SK-N-SH (cell line): ENCODE measurements at regions not wholly inside any gene's neighbourhood (a gene's known extent, or its start where the extent isn't known, plus 50 kb on each side); places are given as distances from the start of the nearest gene placed in this dataset.

Experiments
- CTCF ChIA-PET: fragments of 300-600, 350-600 bp; formaldehyde crosslinking; extraction: SDS; loops from one replicate; lab custom pipeline; 2021; lab: Yijun Ruan, JAX
- POLR2A ChIA-PET: fragments of 350-600 bp; sonication (Branson Sonifier 250); formaldehyde crosslinking; extraction: SDS; loops from one replicate; lab custom pipeline; 2020; ENCODE audit warnings: antibody characterized with exemption, inconsistent platforms; lab: Yijun Ruan, JAX
- DNase-seq: peaks from one replicate; pipeline ENCODE4 v3.0.0; 2012
- H2AFZ ChIP-seq: fragments of 200-600 bp; sonication (generic); 2 replicates; pipeline ENCODE4 v1.8.1; 2016; ENCODE audit warnings: antibody characterized with exemption, mild to moderate bottlenecking, low read depth
- H3F3A ChIP-seq: fragments of 200-600 bp; sonication (generic); replicated peaks from 2 replicates; pipeline ENCODE3; 2016; ENCODE audit warnings: antibody characterized with exemption, mild to moderate bottlenecking; ENCODE audit not compliant: insufficient read depth
- H3K27ac ChIP-seq, 2 experiments: fragments of 200-500 bp in 1 of 2; fragments of 200-600 bp in 1 of 2; sonication (Bioruptor generic) in 1 of 2; sonication (generic), shearing (Covaris generic) in 1 of 2; 2 replicates each; pipeline versions ENCODE4 v1.5.1 to v1.6.1; 2014 to 2016; ENCODE audit warnings: low read depth in 2 of 2, inconsistent platforms in 1 of 2, low read length in 1 of 2, mild to moderate bottlenecking in 1 of 2, mixed read lengths in 1 of 2
- H3K27me3 ChIP-seq: fragments of 200-600 bp; sonication (generic), shearing (Covaris generic); 2 replicates; pipeline ENCODE4 v1.6.1; 2016; ENCODE audit warnings: mixed run types; ENCODE audit not compliant: insufficient read depth
- H3K36me3 ChIP-seq, 2 experiments: fragments of 200-500 bp in 1 of 2; fragments of 200-600 bp in 1 of 2; sonication (Bioruptor generic) in 1 of 2; sonication (generic) in 1 of 2; replicated peaks in 1 of 2; 2 replicates each; pipeline versions ENCODE3 to v1.5.1; 2014 to 2016; ENCODE audit warnings: low read length in 1 of 2, mild to moderate bottlenecking in 1 of 2; ENCODE audit not compliant: insufficient read depth in 2 of 2, control insufficient read depth in 1 of 2
- H3K4me1 ChIP-seq, 2 experiments: fragments of 200-500 bp in 1 of 2; fragments of 200-600 bp in 1 of 2; sonication (Bioruptor generic) in 1 of 2; sonication (generic), shearing (Covaris generic) in 1 of 2; 2 replicates each; pipeline versions ENCODE4 v1.5.1 to v1.6.1; 2014 to 2016; ENCODE audit warnings: low read depth in 1 of 2, low read length in 1 of 2, mixed run types in 1 of 2; ENCODE audit not compliant: insufficient read depth in 2 of 2, control insufficient read depth in 1 of 2
- H3K4me2 ChIP-seq: fragments of 200-600 bp; sonication (generic), shearing (Covaris generic); 2 replicates; pipeline ENCODE4 v1.6.1; 2017; ENCODE audit warnings: mixed run types
- H3K4me3 ChIP-seq, 2 experiments: fragments of 200-500 bp in 1 of 2; fragments of 200-600 bp in 1 of 2; sonication (Bioruptor generic) in 1 of 2; sonication (generic), shearing (Covaris generic) in 1 of 2; 2 replicates each; pipeline versions ENCODE4 v1.5.1 to v1.8.1; 2014 to 2016; ENCODE audit warnings: low read depth in 2 of 2, inconsistent platforms in 1 of 2, low read length in 1 of 2, mild to moderate bottlenecking in 1 of 2, mixed read lengths in 1 of 2, moderate library complexity in 1 of 2
- H3K79me2 ChIP-seq: fragments of 200-600 bp; sonication (generic); 2 replicates; pipeline ENCODE4 v1.8.1; 2017; ENCODE audit warnings: mild to moderate bottlenecking; ENCODE audit not compliant: insufficient read depth
- H3K9ac ChIP-seq: fragments of 200-600 bp; sonication (generic); 2 replicates; pipeline ENCODE4 v1.6.1; 2017; ENCODE audit warnings: mixed run types
- H3K9me2 ChIP-seq: fragments of 200-600 bp; sonication (generic); 2 replicates; pipeline ENCODE4 v1.6.1; 2017; ENCODE audit warnings: mixed run types
- H3K9me3 ChIP-seq: fragments of 200-600 bp; sonication (generic); 2 replicates; pipeline ENCODE4 v1.6.1; 2017; ENCODE audit warnings: mixed run types, mild to moderate bottlenecking, moderate library complexity
- H4K20me1 ChIP-seq: fragments of 200-600 bp; sonication (generic); 2 replicates; pipeline ENCODE4 v1.6.1; 2017; ENCODE audit warnings: mild to moderate bottlenecking, mixed run types; ENCODE audit not compliant: insufficient read depth
- CTCF ChIP-seq: fragments of 200-600 bp; sonication (generic); IDR thresholded peaks from 2 replicates; pipeline ENCODE4 v1.6.1; 2017; ENCODE audit warnings: antibody characterized with exemption, mild to moderate bottlenecking, moderate library complexity
- EZH2phosphoT487 ChIP-seq: fragments of 200-600 bp; sonication (generic); IDR thresholded peaks from 2 replicates; pipeline ENCODE4 v1.6.1; 2017; ENCODE audit warnings: low read depth, mixed run types, mild to moderate bottlenecking, antibody characterized with exemption, moderate library complexity, borderline replicate concordance
- FOXM1 ChIP-seq: IDR thresholded peaks from 2 replicates; pipeline ENCODE4 v1.4.0; 2012; ENCODE audit warnings: low read depth, mild to moderate bottlenecking
- IRF3 ChIP-seq: fragments of 150-350 bp; IDR thresholded peaks from 2 replicates; pipeline ENCODE4 v1.6.1; 2016; ENCODE audit warnings: mild to moderate bottlenecking, low read depth, low read length
- JUND ChIP-seq: IDR thresholded peaks from 2 replicates; pipeline ENCODE4 v1.4.0; 2012
- PBX3 ChIP-seq: IDR thresholded peaks from 2 replicates; pipeline ENCODE4; 2012
- RCOR1 ChIP-seq: fragments of 150-350 bp; IDR thresholded peaks from 2 replicates; pipeline ENCODE4 v1.6.1; 2017; ENCODE audit warnings: antibody characterized with exemption, low read length
- REST ChIP-seq: IDR thresholded peaks from 2 replicates; pipeline ENCODE4 v1.6.1; 2012; ENCODE audit warnings: mild to moderate bottlenecking, low read depth, low read length, moderate library complexity
- RXRA ChIP-seq: IDR thresholded peaks from 2 replicates; pipeline ENCODE4 v1.4.0; 2012; ENCODE audit warnings: low read depth, mild to moderate bottlenecking, borderline replicate concordance
- SMC3 ChIP-seq: IDR thresholded peaks from 2 replicates; pipeline ENCODE4 v1.6.1; 2012; ENCODE audit warnings: low read depth, low read length, improper control_type of control experiment
- USF2 ChIP-seq: fragments of 150-350 bp; IDR thresholded peaks from 2 replicates; pipeline ENCODE4 v1.6.1; 2017; ENCODE audit warnings: antibody characterized with exemption, low read length, low read depth, borderline replicate concordance
- WGBS: methylation state at CpG from one replicate; pipeline ENCODE4 v1.1.6; 2017; ENCODE audit warnings: low lambda C conversion rate; 5-methylcytosine and 5-hydroxymethylcytosine counted together

- no peak for TF ChIP-seq USF2
- TF ChIP-seq SMC3 = no peak
- no peak for TF ChIP-seq PBX3
- TF ChIP-seq IRF3 = no peak
- TF ChIP-seq RCOR1 = no peak
- TF ChIP-seq FOXM1 = no peak
Observed at GRCh38 chr13:83667606-83668005, 214.7 kb downstream of the SLITRK1 start (continued).

GRCh38 chr13:83666141-83666540 lies 216.1 kb downstream of the SLITRK1 start:
- Histone ChIP-seq H4K20me1 (no peaks in the 10 kb centered on the region), H3K36me3 (no peaks in the 10 kb centered on the region), H3K9me2 (no peaks in the 10 kb centered on the region), H3K4me1 (no peaks in the 10 kb centered on the region), H3K4me3 (no peak overlapping the region), H3K27me3 (no peaks in the 10 kb centered on the region), H3F3A (no peaks in the 10 kb centered on the region), H3K9me3 (no peaks in the 10 kb centered on the region), H3K79me2 (no peaks in the 10 kb centered on the region), H3K4me2 (no peak overlapping the region), H3K9ac (no peak overlapping the region), H3K27ac (no peak overlapping the region; a peak in 1 of 4 replicates), H2AFZ (no peak overlapping the region)
- DNase-seq = no peak
- WGBS = 0% methylated on average over 1 of the region's 1 CpG
- ChIA-PET CTCF (no interaction called here), POLR2A (no interaction called here)
- TF ChIP-seq RXRA = no peak
- TF ChIP-seq JUND = no peak
- no peak for TF ChIP-seq EZH2phosphoT487
- no peak for TF ChIP-seq REST
- no peak for TF ChIP-seq CTCF
